Vagina (tissue), 2 donors: ENCODE measurements at regions not wholly inside any gene's neighbourhood (a gene's known extent, or its start where the extent isn't known, plus 50 kb on each side); places are given as distances from the start of the nearest gene placed in this dataset.

Experiments used
- POLR2A ChIP-seq, 2 donors: fragments of 450-650 bp; IDR thresholded peaks; one replicate each; pipeline ENCODE4 v1.6.1; 2017; ENCODE audit warnings: antibody characterized with exemption in 2 of 2, mild to moderate bottlenecking in 2 of 2, moderate library complexity in 2 of 2
- TF ChIP-seq, protein P1 (sequence below), 3 experiments: fragments of 450-650 bp in 2 of 3; fragments of 200-600 bp in 1 of 3; sonication (generic) in 1 of 3; IDR thresholded peaks; one replicate each; pipeline ENCODE4 v1.5.1; 2017 to 2019; ENCODE audit warnings: antibody characterized with exemption in 3 of 3, mild to moderate bottlenecking in 2 of 3, moderate library complexity in 2 of 3

DNA sequence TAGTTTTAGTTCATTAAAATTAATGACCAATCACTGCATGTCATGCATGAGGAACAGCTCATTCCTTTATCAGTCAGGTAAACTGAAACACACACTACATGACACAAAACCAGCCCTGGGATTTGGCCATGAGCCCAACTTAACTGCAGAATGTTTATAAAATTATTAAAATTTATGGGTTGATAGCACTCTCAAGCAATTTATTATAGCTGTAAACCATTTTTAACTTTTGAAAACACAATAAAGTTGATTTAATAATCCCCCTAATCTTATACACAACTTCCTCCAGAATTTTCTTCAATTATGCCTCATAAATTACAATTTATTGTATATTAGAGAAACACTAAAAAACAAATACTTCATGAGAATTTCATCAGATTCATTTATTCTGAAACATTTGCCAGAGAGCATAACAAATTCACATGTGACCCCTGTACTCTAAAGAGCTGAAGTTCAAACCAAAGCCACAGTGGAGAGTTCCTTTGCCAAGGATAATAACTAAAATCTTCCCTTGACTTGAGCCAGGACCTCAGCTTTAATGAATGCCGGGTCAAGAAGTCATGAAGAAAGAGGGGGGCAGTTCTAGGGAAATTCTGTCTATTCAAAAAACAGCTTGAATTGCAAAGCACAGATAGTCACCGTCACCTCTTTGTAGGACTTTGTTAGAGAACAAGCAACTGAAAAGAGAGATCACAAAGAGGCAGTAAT, 763.7 kb upstream of the GRAMD2B start:
- TF ChIP-seq POLR2A (IDR thresholded peaks at IDR 0.05): no peak
- TF ChIP-seq, protein P1, sequence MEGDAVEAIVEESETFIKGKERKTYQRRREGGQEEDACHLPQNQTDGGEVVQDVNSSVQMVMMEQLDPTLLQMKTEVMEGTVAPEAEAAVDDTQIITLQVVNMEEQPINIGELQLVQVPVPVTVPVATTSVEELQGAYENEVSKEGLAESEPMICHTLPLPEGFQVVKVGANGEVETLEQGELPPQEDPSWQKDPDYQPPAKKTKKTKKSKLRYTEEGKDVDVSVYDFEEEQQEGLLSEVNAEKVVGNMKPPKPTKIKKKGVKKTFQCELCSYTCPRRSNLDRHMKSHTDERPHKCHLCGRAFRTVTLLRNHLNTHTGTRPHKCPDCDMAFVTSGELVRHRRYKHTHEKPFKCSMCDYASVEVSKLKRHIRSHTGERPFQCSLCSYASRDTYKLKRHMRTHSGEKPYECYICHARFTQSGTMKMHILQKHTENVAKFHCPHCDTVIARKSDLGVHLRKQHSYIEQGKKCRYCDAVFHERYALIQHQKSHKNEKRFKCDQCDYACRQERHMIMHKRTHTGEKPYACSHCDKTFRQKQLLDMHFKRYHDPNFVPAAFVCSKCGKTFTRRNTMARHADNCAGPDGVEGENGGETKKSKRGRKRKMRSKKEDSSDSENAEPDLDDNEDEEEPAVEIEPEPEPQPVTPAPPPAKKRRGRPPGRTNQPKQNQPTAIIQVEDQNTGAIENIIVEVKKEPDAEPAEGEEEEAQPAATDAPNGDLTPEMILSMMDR (IDR thresholded peaks at IDR 0.05): no peak
